Hematopoietic multipotent progenitor cell treated with erythropoietin and hydrocortisone succinate and interleukin-3 and kit ligand, for 15 days (in vitro differentiated cells): ENCODE measurements at regions not wholly inside any gene's neighbourhood (a gene's known extent, or its start where the extent isn't known, plus 50 kb on each side); places are given as distances from the start of the nearest gene placed in this dataset.

Experiments used
- DNase-seq: peaks from one replicate; pipeline ENCODE4 v3.0.0-alpha.2; 2015; ENCODE audit warnings: low spot score

- DNase-seq: no peak
Observed at GRCh38 chr7:25861601-25862260, 290.3 kb upstream of the NFE2L3 start.

- DNase-seq: peak; percentile 86
Observed at GRCh38 chr7:25862261-25863004, 289.6 kb upstream of the NFE2L3 start.

- DNase-seq: no peak
Observed at GRCh38 chr7:25863005-25863728, 288.8 kb upstream of the NFE2L3 start.

GRCh38 chr7:25863729-25864110, 288.3 kb upstream of the NFE2L3 start:
- no peak for DNase-seq

- no peak for DNase-seq
Observed at GRCh38 chr7:25864511-25864910, 287.5 kb upstream of the NFE2L3 start.

- DNase-seq: no peak
Observed at GRCh38 chr7:25864943-25865751, 286.9 kb upstream of the NFE2L3 start.

- no peak for DNase-seq
Observed at GRCh38 chr7:25868509-25868908, 283.5 kb upstream of the NFE2L3 start.

GRCh38 chr7:25870574-25870973, 281.4 kb upstream of the NFE2L3 start:
- no peak for DNase-seq

- DNase-seq: no peak
Observed at GRCh38 chr7:25876092-25876491, 275.9 kb upstream of the NFE2L3 start.

GRCh38 chr7:25877802-25878789, 273.9 kb upstream of the NFE2L3 start:
- DNase-seq: no peak

GRCh38 chr7:25879799-25880198, 272.2 kb upstream of the NFE2L3 start:
- DNase-seq: no peak

- DNase-seq: no peak
Observed at GRCh38 chr7:25881317-25882037, 270.5 kb upstream of the NFE2L3 start.

- DNase-seq: no peak
Observed at GRCh38 chr7:25882151-25882773, 269.7 kb upstream of the NFE2L3 start.

- no peak for DNase-seq
Observed at GRCh38 chr7:25884265-25884828, 267.7 kb upstream of the NFE2L3 start.

- DNase-seq: no peak
Observed at GRCh38 chr7:25885057-25885576, 266.9 kb upstream of the NFE2L3 start.

GRCh38 chr7:25886387-25887240, 265.4 kb upstream of the NFE2L3 start:
- DNase-seq: no peak

- DNase-seq: no peak
Observed at GRCh38 chr7:25887266-25887665, 264.7 kb upstream of the NFE2L3 start.
